ENCODE measurements at regions not wholly inside any gene's neighbourhood (a gene's known extent, or its start where the extent isn't known, plus 50 kb on each side); places are given as distances from the start of the nearest gene placed in this dataset.

DNA sequence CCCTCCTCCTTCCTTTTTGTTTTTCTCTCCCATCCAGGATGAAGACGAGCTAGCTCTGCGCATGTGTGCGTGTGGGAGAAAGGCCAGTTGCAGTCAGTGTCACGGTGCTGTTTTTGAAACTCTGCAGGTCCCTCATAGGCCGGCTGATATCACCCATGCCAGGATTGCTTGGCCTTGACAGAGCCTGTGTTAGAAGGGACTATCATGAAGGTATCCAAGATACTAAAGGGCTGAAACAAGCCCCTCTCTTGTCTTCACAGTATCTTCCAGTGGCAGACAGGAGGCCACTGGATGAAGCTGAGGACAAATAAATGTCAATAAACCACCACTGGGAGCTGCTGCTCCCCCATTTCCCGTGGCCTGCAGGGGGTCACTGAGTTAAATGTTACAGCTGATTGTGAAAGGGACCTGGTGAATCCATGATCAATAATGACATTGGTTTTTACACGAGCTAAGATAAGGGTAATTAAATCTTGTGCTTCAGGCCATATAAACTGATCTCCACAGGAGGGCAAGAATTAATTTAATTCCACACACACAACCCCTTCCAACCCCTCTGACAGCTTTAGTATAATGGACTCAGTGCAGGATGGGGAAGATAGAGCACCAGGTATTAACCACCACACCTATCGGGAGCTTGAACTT lies 64.6 kb upstream of the TARBP1 start:
- H3K27me3 ChIP-seq (ENCODE audit: control insufficient read depth in 4 of 4, insufficient read depth in 4 of 4, low read length in 3 of 4) = no peaks in the 10 kb centered on the region
- peak overlapping the region; percentile 58 to 63 for H3K9ac ChIP-seq (ENCODE audit: low read depth in 1 of 2, low read length in 2 of 2)
- peak overlapping the region; percentile 81 to 83 for H3K27ac ChIP-seq (ENCODE audit: low read depth in 1 of 2, low read length in 2 of 2)
- WGBS = 62% methylated on average over 8 of the region's 8 CpGs
- TF ChIP-seq ATF3 (IDR thresholded peaks at IDR 0.05) (no peak), SP1 (IDR thresholded peaks at IDR 0.05) (peak; percentile 21), FOXA2 (IDR thresholded peaks at IDR 0.05) (no peak), HNF4G (IDR thresholded peaks at IDR 0.05) (no peak), NR2F2 (IDR thresholded peaks at IDR 0.05) (no peak), FOXA1 (IDR thresholded peaks at IDR 0.05) (no peak), RAD21 (IDR thresholded peaks at IDR 0.05) (peak; percentile 25 to 61), TAF1 (conservative IDR thresholded peaks at IDR 0.05) (no peak), GABPA (IDR thresholded peaks at IDR 0.05 in 1 of 2, conservative IDR thresholded peaks at IDR 0.05 in 1 of 2) (no peak), ZBTB33 (IDR thresholded peaks at IDR 0.05) (no peak), HNF4A (conservative IDR thresholded peaks at IDR 0.05) (peak in 1 of 2 donors; percentile 7), RXRA (IDR thresholded peaks at IDR 0.05) (peak in 1 of 2 donors; percentile 63)
- TF ChIP-seq, protein P1, sequence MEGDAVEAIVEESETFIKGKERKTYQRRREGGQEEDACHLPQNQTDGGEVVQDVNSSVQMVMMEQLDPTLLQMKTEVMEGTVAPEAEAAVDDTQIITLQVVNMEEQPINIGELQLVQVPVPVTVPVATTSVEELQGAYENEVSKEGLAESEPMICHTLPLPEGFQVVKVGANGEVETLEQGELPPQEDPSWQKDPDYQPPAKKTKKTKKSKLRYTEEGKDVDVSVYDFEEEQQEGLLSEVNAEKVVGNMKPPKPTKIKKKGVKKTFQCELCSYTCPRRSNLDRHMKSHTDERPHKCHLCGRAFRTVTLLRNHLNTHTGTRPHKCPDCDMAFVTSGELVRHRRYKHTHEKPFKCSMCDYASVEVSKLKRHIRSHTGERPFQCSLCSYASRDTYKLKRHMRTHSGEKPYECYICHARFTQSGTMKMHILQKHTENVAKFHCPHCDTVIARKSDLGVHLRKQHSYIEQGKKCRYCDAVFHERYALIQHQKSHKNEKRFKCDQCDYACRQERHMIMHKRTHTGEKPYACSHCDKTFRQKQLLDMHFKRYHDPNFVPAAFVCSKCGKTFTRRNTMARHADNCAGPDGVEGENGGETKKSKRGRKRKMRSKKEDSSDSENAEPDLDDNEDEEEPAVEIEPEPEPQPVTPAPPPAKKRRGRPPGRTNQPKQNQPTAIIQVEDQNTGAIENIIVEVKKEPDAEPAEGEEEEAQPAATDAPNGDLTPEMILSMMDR (IDR thresholded peaks at IDR 0.05; ENCODE audit: low read depth, low read length, missing input control) = peak; percentile 9
- TF ChIP-seq, protein P2, sequence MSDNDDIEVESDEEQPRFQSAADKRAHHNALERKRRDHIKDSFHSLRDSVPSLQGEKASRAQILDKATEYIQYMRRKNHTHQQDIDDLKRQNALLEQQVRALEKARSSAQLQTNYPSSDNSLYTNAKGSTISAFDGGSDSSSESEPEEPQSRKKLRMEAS (IDR thresholded peaks at IDR 0.05) = no peak
- H3K4me3 ChIP-seq (ENCODE audit: low read depth in 1 of 3, low read length in 3 of 3) = no peak overlapping the region
- H3K4me1 ChIP-seq (ENCODE audit: control insufficient read depth in 4 of 4, insufficient read depth in 4 of 4, low read length in 3 of 4) = peaks cover 6 to 31% (median 24%) of the 10 kb centered on the region in 4 donors
- DNase-seq (ENCODE audit: low spot score) = no peak
- no peaks in the 10 kb centered on the region for H3K9me3 ChIP-seq (ENCODE audit: control insufficient read depth in 4 of 4, low read length in 3 of 4)
- H3K36me3 ChIP-seq (ENCODE audit: control insufficient read depth in 4 of 4, insufficient read depth in 3 of 4, low read depth in 1 of 4, low read length in 3 of 4) = no peaks in the 10 kb centered on the region

- Histone ChIP-seq H3K9ac (ENCODE audit: low read depth in 1 of 2, low read length in 2 of 2) (no peak overlapping the region), H3K27me3 (ENCODE audit: control insufficient read depth in 4 of 4, insufficient read depth in 4 of 4, low read length in 3 of 4) (no peaks in the 10 kb centered on the region), H3K4me1 (ENCODE audit: control insufficient read depth in 4 of 4, insufficient read depth in 4 of 4, low read length in 3 of 4) (peaks cover 10 to 42% (median 30%) of the 10 kb centered on the region in 4 donors), H3K27ac (ENCODE audit: low read depth in 1 of 2, low read length in 2 of 2) (no peak overlapping the region), H3K4me3 (ENCODE audit: low read depth in 1 of 3, low read length in 3 of 3) (no peak overlapping the region), H3K36me3 (ENCODE audit: control insufficient read depth in 4 of 4, insufficient read depth in 3 of 4, low read depth in 1 of 4, low read length in 3 of 4) (no peaks in the 10 kb centered on the region), H3K9me3 (ENCODE audit: control insufficient read depth in 4 of 4, low read length in 3 of 4) (no peaks in the 10 kb centered on the region)
- WGBS = 87% methylated on average over 13 of the region's 13 CpGs
- TF ChIP-seq ATF3 (IDR thresholded peaks at IDR 0.05) = no peak
- no peak for TF ChIP-seq HNF4G (IDR thresholded peaks at IDR 0.05)
- no peak for TF ChIP-seq TAF1 (conservative IDR thresholded peaks at IDR 0.05)
- TF ChIP-seq JUND (IDR thresholded peaks at IDR 0.05) = no peak
- TF ChIP-seq, protein P2 (IDR thresholded peaks at IDR 0.05) = no peak
- TF ChIP-seq FOXA1 (IDR thresholded peaks at IDR 0.05) = no peak
- TF ChIP-seq SP1 (IDR thresholded peaks at IDR 0.05) = no peak
- no peak for TF ChIP-seq GABPA (IDR thresholded peaks at IDR 0.05 in 1 of 2, conservative IDR thresholded peaks at IDR 0.05 in 1 of 2)
- TF ChIP-seq FOXA2 (IDR thresholded peaks at IDR 0.05) = no peak
- TF ChIP-seq, protein P1 (IDR thresholded peaks at IDR 0.05; ENCODE audit: low read depth, low read length, missing input control) = no peak
- TF ChIP-seq YY1 (IDR thresholded peaks at IDR 0.05) = no peak
- TF ChIP-seq RXRA (IDR thresholded peaks at IDR 0.05) = no peak
- no peak for TF ChIP-seq ZBTB33 (IDR thresholded peaks at IDR 0.05)
- no peak for TF ChIP-seq NR2F2 (IDR thresholded peaks at IDR 0.05)
- DNase-seq (ENCODE audit: low spot score) = no peak
Measured at GRCh38 chr1:234542211-234542850, 63.4 kb upstream of the TARBP1 start.

All from liver (tissue), 8 donors.